ENCODE measurements at regions not wholly inside any gene's neighbourhood (a gene's known extent, or its start where the extent isn't known, plus 50 kb on each side); places are given as distances from the start of the nearest gene placed in this dataset.

- Mint-ChIP-seq H3K36me3 (no peaks in the 10 kb centered on the region), H3K9me3 (no peaks in the 10 kb centered on the region), H3K27me3 (no peaks in the 10 kb centered on the region), H3K27ac (no peak overlapping the region), H3K4me1 (ENCODE audit: unreplicated experiment) (peaks cover 20% of the 10 kb centered on the region), H3K4me3 (no peak overlapping the region)
- DNase-seq (ENCODE audit: extremely low spot score, unreplicated experiment), result no peak
- TF ChIP-seq CTCF (conservative IDR thresholded peaks at IDR 0.05), result no peak
These were observed 186.2 kb downstream of the HDGFL1 start for GRCh38 chr6:22755605-22756004.

- TF ChIP-seq CTCF (conservative IDR thresholded peaks at IDR 0.05), result no peak
- Mint-ChIP-seq H3K4me1 (ENCODE audit: unreplicated experiment) (peaks cover 13% of the 10 kb centered on the region), H3K4me3 (no peak overlapping the region), H3K27ac (no peak overlapping the region), H3K36me3 (no peaks in the 10 kb centered on the region), H3K27me3 (no peaks in the 10 kb centered on the region), H3K9me3 (no peaks in the 10 kb centered on the region)
- DNase-seq (ENCODE audit: extremely low spot score, unreplicated experiment), result no peak
These were observed 187.0 kb downstream of the HDGFL1 start for GRCh38 chr6:22756365-22756764.

- no peak for DNase-seq (ENCODE audit: extremely low spot score, unreplicated experiment)
- Mint-ChIP-seq H3K27me3 (peaks cover 3% of the 10 kb centered on the region), H3K4me1 (ENCODE audit: unreplicated experiment) (no peaks in the 10 kb centered on the region), H3K9me3 (peaks cover 8% of the 10 kb centered on the region), H3K36me3 (peaks cover 4% of the 10 kb centered on the region), H3K27ac (no peak overlapping the region), H3K4me3 (no peak overlapping the region)
- no peak for TF ChIP-seq CTCF (conservative IDR thresholded peaks at IDR 0.05)
These were observed 195.1 kb downstream of the HDGFL1 start for GRCh38 chr6:22764496-22764895.

GRCh38 chr6:22765015-22765414 is 195.6 kb downstream of the HDGFL1 start:
- H3K4me3 Mint-ChIP-seq, result no peak overlapping the region
- peaks cover 8% of the 10 kb centered on the region for H3K9me3 Mint-ChIP-seq
- peaks cover 3% of the 10 kb centered on the region for H3K27me3 Mint-ChIP-seq
- DNase-seq (ENCODE audit: extremely low spot score, unreplicated experiment), result no peak
- H3K27ac Mint-ChIP-seq, result no peak overlapping the region
- H3K36me3 Mint-ChIP-seq, result peaks cover 4% of the 10 kb centered on the region
- TF ChIP-seq CTCF (conservative IDR thresholded peaks at IDR 0.05), result no peak
- no peaks in the 10 kb centered on the region for H3K4me1 Mint-ChIP-seq (ENCODE audit: unreplicated experiment)

- Mint-ChIP-seq H3K4me1 (ENCODE audit: unreplicated experiment) (no peaks in the 10 kb centered on the region), H3K9me3 (peaks cover 12% of the 10 kb centered on the region), H3K27me3 (peaks cover 6% of the 10 kb centered on the region), H3K27ac (no peak overlapping the region), H3K4me3 (no peak overlapping the region), H3K36me3 (peaks cover 7% of the 10 kb centered on the region)
- no peak for DNase-seq (ENCODE audit: extremely low spot score, unreplicated experiment)
- TF ChIP-seq CTCF (conservative IDR thresholded peaks at IDR 0.05), result no peak
These were observed 197.6 kb downstream of the HDGFL1 start for GRCh38 chr6:22766979-22767378.

GRCh38 chr6:22770054-22770453 is 200.7 kb downstream of the HDGFL1 start:
- Mint-ChIP-seq H3K4me1 (ENCODE audit: unreplicated experiment) (no peaks in the 10 kb centered on the region), H3K36me3 (peaks cover 7% of the 10 kb centered on the region), H3K4me3 (no peak overlapping the region), H3K27me3 (peaks cover 6% of the 10 kb centered on the region), H3K27ac (no peak overlapping the region), H3K9me3 (peaks cover 9% of the 10 kb centered on the region)
- no peak for TF ChIP-seq CTCF (conservative IDR thresholded peaks at IDR 0.05)
- no peak for DNase-seq (ENCODE audit: extremely low spot score, unreplicated experiment)

Measured in type B pancreatic cell (in vitro differentiated cells).